GM12891 (cell line): ENCODE measurements at regions not wholly inside any gene's neighbourhood (a gene's known extent, or its start where the extent isn't known, plus 50 kb on each side); places are given as distances from the start of the nearest gene placed in this dataset.
A peak's percentile ranks its signal among the peaks of the same experiment; 100 is the strongest.

Source experiments
- DNase-seq: peaks from one replicate; pipeline ENCODE4 v3.0.0; 2011; ENCODE audit warnings: low spot score; ENCODE audit not compliant: insufficient read length
- FAIRE-seq: peaks from 2 replicates; lab custom pipeline; 2011; peaks lifted over from hg19 to GRCh38; lab: Jason Lieb, UNC
- PAX5 ChIP-seq: IDR thresholded peaks from 2 replicates; pipeline ENCODE4 v1.6.1; 2011; ENCODE audit warnings: low read length, moderate library complexity, mild to moderate bottlenecking; ENCODE audit not compliant: insufficient read depth, severe bottlenecking
- POLR2A ChIP-seq: IDR thresholded peaks from 2 replicates; pipeline ENCODE4 v1.6.1; 2011; ENCODE audit warnings: low read depth, low read length, control low read depth
- POLR2AphosphoS5 ChIP-seq: IDR thresholded peaks from 2 replicates; pipeline ENCODE4 v1.6.1; 2011; ENCODE audit warnings: low read depth, low read length, control low read depth
- POU2F2 ChIP-seq: IDR thresholded peaks from 2 replicates; pipeline ENCODE4 v1.6.1; 2011; ENCODE audit warnings: low read depth, mild to moderate bottlenecking, control low read depth, low read length, moderate library complexity
- SPI1 ChIP-seq: IDR thresholded peaks from 2 replicates; pipeline ENCODE4 v1.6.1; 2011; ENCODE audit warnings: low read depth, low read length, control low read depth
- TAF1 ChIP-seq: IDR thresholded peaks from 2 replicates; pipeline ENCODE4 v1.6.1; 2011; ENCODE audit warnings: low read depth, low read length, control low read depth

DNA sequence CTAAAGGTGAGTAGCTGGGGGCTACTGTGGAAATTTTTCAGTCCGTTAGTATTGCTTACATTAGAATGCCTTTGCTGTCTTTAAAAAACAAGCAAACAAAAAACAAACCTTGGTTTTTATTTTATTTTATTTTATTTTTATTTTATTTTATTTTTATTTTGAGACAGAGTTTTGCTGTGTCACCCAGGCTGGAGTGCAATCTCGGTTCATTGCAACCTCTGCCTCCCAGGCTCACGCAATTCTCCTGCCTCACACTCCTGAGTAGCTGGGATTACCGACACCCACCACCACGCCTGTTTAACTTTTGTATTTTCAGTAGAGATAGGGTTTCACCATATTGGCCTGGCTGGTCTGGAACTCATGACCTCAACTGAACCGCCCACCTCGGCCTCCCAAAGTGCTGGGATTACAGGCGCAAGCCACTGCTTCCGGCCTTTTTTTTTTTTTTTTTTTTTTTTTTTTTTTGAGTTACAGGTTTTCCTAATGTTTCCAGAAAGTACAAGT lies 732.6 kb downstream of the KCNJ3 start:
- TF ChIP-seq POLR2A (no peak), PAX5 (no peak), POLR2AphosphoS5 (no peak), POU2F2 (no peak), SPI1 (no peak), TAF1 (no peak)
- FAIRE-seq (no peak), DNase-seq (no peak)

DNA sequence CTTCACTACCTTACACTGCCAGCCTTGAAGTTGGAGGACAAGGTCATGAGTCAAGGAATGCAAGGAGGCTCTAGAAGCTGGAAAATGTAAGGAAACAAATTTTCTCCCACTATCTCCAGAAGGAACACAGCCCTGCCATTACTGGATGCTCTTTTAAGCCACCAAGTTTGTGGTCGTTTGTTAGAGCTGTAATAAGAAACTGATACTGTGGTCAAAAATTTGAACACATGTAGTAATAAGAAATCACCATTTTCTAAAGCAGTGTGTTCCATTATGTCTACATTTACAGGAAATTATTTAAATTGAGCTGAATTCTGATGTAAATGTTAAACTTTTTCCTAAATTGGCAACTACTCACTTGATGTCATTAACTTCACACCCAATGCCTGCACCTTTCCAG lies 729.0 kb downstream of the KCNJ3 start:
- FAIRE-seq (no peak), DNase-seq (no peak)
- TF ChIP-seq POLR2AphosphoS5 = no peak
- TF ChIP-seq PAX5 = no peak

DNA sequence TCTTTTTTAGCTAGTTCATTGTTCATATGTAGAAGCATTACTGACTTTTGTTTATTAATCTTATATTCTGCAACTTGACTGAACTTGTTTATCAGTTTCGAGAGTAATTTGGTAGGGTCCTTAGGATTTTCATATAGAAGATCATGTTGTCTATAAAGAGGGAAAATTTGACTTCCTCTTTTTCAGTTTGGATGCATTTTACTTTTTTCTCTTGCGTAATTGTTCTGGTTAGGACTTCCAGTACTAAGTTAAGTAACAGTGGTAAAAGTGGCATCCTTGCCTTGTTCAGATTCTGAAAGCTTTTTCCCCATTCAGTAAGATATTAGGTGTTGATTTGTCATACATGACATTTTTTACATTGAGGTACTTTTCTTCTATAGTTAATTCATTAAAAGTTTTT lies 726.0 kb downstream of the KCNJ3 start:
- no peak for FAIRE-seq
- TF ChIP-seq SPI1 (no peak), POU2F2 (no peak), POLR2A (no peak), TAF1 (no peak), PAX5 (no peak), POLR2AphosphoS5 (no peak)
- no peak for DNase-seq

DNA sequence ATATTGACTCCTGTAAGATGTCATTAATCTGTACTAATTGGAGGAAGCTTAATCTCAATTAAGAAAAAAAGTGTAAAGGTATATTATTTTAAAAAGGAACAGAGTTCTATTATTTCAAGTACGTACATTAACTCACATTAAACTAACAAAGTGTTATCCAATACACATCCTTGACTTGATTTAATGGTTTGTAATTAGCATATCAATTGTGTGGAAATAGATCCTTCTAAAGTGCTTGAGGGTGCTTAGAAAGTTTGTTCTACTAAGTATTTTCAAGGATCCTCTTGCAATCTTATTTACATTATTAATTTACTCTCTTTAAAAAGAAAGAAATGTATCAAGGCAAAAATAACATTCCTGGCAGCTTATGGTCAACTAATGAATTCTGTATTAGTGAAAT lies 720.3 kb downstream of the KCNJ3 start:
- no peak for TF ChIP-seq POLR2AphosphoS5
- no peak for TF ChIP-seq POU2F2
- no peak for TF ChIP-seq TAF1
- TF ChIP-seq PAX5 = no peak
- TF ChIP-seq SPI1 = no peak
- TF ChIP-seq POLR2A = no peak
- DNase-seq (no peak), FAIRE-seq (no peak)

DNA sequence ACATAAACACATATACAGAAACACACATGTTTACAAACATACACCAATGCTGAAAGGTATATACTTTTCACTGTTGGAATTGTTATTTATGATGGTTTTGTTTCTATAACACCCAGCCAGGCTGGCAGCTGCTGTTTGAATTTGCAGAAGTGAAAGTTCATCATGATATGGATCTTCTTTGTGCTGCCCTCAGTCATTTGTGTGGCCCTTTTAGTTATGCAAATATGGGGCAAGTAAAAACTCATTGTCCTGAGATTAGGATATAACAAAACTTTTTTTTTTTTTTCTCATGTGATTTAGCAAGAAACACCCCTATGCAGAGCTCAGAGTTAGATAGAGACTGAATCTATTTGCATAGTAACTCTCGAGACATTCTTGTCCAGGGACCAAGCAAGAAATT lies 714.1 kb downstream of the KCNJ3 start:
- FAIRE-seq (no peak), DNase-seq (no peak)
- TF ChIP-seq SPI1 = peak; percentile 87
- TF ChIP-seq POU2F2 = no peak

DNA sequence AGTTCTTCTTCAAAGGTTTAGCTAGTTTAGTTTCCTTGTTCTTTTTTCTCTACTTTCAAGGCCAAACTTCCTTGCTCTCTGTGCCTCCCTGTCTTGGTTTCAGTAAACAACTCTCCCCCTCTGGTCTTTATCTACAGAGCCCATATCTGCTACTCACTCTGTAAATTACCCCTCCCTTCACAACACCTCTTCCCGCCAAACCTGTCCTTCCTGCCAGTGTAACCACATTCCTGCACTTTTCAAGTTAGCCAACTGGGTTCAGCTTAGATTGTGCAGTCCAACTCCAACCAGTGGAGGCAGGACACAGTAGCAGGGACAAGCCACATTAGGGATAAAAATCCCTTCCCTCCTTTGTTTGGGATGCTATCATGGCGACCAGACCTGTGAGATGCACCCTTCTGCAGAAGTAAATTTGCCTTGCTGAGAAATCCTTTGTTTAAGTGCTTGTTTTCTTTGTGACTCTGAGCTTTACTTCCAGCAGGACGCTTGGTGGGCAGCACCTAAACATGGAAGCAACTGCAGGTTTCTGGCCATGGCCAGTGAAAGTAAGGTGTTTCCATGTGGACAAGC lies 706.0 kb downstream of the KCNJ3 start:
- DNase-seq (no peak), FAIRE-seq (no peak)
- no peak for TF ChIP-seq SPI1
- TF ChIP-seq POU2F2 = no peak
- no peak for TF ChIP-seq TAF1
- TF ChIP-seq POLR2A = no peak
- no peak for TF ChIP-seq POLR2AphosphoS5
- no peak for TF ChIP-seq PAX5

DNA sequence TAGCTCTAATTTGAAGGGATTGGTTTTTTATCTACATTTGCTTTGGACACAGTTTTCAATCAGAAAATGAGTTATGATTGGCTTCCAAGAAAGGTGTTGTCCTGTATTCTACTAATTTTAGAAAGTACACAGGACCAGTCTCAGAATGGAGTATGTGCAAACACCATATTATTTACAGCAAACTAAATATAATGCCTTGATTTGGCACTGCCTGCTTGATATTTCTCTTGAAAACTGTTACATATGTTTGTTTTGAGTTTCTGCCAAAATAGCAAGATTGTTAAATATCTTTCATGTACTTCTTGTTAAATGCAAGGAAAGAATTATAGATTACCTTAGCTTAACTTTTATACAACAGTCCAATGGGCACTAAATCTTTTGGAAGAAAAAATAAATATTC lies 694.9 kb downstream of the KCNJ3 start:
- TF ChIP-seq POLR2AphosphoS5 = no peak
- no peak for TF ChIP-seq SPI1
- TF ChIP-seq TAF1 = no peak
- no peak for TF ChIP-seq POLR2A
- no peak for TF ChIP-seq POU2F2
- TF ChIP-seq PAX5 = no peak
- no peak for DNase-seq
- FAIRE-seq = no peak

DNA sequence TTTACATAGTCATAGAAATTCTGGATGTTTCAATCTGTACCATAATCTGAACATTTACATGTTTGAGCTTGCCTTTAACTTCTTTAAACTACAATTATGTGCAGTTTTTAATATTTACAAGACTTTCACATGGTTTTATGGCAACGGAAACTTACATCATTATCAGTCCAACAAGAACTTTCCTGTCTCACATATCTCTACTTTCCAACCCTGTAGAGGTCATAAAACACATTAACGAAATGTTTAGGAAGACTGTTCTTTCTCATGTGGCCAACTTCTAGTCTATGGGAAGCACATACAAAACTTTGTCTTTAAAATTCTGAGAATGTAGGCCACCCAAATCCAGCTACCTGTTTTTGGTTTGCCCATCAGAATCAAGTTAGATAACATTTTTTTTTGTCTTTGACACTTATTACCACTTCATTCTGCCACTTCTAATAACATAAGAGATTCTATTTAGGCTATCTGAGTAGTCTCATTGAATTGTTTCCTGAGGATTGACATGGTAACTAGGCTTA lies 693.2 kb downstream of the KCNJ3 start:
- FAIRE-seq = no peak
- TF ChIP-seq TAF1 = no peak
- TF ChIP-seq POU2F2 = no peak
- TF ChIP-seq POLR2AphosphoS5 = no peak
- no peak for TF ChIP-seq SPI1
- TF ChIP-seq POLR2A = no peak
- no peak for TF ChIP-seq PAX5

DNA sequence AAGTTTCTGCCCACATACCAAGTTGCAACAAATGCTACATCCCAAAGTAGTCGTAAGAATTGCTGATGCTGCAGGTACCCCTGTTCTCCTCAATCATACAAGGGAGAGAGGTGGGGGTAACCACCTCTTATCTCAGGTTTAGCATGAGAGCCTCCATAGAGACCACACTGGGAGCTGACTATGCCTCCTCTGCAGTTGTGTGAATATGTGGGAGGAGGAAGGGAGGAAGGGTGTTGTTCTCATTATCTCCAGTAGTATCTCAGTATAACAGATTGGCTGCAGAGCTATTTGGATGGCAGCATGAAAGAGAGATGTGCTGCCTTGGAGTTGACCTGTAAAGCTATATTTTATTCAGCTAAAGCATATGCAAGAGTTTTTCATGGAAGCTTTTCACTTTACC lies 690.7 kb downstream of the KCNJ3 start:
- DNase-seq (no peak), FAIRE-seq (no peak)
- TF ChIP-seq POU2F2 (no peak), SPI1 (no peak), POLR2A (no peak), TAF1 (no peak), POLR2AphosphoS5 (no peak), PAX5 (no peak)

More for the DNA sequence above, 693.2 kb downstream of the KCNJ3 start:
- no peak for DNase-seq

DNA sequence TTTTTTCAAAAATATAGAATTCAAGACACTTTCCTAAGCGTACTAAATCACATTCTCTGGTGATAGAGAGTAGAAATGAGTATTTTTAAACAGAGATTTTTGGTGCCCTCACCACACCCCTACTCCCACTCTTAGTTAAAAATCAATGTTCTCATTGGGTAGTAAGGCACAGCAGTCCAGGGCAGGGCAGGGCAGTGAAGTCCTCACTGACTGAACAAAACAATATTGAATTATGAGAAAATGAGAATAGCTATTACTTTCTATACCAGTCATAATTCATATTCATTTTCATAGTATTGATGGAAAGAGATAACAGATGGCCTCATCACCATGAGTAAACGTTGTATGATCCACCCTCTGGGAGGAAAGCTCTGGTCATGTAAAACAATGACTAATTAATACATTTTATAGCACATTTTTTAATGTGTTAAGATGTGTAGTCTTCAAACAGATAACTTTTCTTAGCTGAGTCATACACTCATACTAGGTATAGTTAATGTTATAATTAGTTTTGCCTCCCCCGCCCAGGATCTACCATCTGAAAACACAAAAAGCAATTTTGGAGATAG lies 686.1 kb downstream of the KCNJ3 start:
- TF ChIP-seq TAF1 (no peak), PAX5 (no peak), POU2F2 (no peak), SPI1 (no peak), POLR2AphosphoS5 (no peak), POLR2A (no peak)
- FAIRE-seq (no peak), DNase-seq (no peak)
